ENCODE measurements at regions not wholly inside any gene's neighbourhood (a gene's known extent, or its start where the extent isn't known, plus 50 kb on each side); places are given as distances from the start of the nearest gene placed in this dataset.

DNA sequence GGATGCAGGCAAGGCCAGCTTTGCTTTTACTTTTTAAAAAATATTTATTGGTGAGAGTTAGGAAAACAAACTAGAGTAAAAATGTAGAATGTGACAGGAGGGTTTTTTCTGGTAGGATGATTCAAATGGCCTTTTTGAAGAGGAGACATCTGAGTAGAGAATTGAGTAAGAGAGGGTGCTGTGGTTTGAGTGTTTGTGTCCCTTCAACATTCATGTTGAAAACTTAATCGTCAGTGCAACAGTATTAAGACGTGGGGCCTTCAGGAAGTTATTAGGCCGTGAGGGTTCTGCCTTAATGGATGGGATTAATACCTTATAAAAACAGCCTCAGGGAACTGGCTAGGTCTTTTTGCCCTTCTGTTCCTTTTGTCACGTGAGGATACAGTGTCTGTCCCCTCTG, 288.8 kb upstream of the C11orf87 start:
- no peak for FAIRE-seq
- no peak overlapping the region for H2BK20ac ChIP-seq (ENCODE audit: low read length)

More for the DNA sequence above, 288.8 kb upstream of the C11orf87 start:
- Histone ChIP-seq H3K79me1 (ENCODE audit: low read depth, low read length) (no peaks in the 10 kb centered on the region), H3K4me1 (replicated peaks in 1 of 4; ENCODE audit: control insufficient read depth in 3 of 4, insufficient read depth in 4 of 4, low read length in 3 of 4) (peaks cover 0 to 13% (median 1%) of the 10 kb centered on the region in 4 experiments; a peak in 2 of 7 replicates), H4K5ac (ENCODE audit: insufficient read length, low read depth, low read length) (no peak overlapping the region), H3K27me3 (replicated peaks in 1 of 4; ENCODE audit: control insufficient read depth in 3 of 4, extremely low read depth in 1 of 4, insufficient read depth in 3 of 4, low read length in 3 of 4) (no peaks in the 10 kb centered on the region; a peak in 1 of 7 replicates), H3K79me2 (ENCODE audit: control insufficient read depth in 1 of 2, insufficient read depth in 2 of 2, low read length in 2 of 2) (no peaks in the 10 kb centered on the region), H3K9ac (replicated peaks in 1 of 4; ENCODE audit: extremely low read depth in 1 of 4, low read depth in 3 of 4, low read length in 3 of 4) (no peak overlapping the region), H3K14ac (ENCODE audit: insufficient read length) (no peak overlapping the region), H4K8ac (ENCODE audit: extremely low read depth, insufficient read depth, low read length) (no peak overlapping the region), H3K56ac (replicated peaks; ENCODE audit: insufficient read length, low read depth, low read length) (no peak overlapping the region), H3K18ac (ENCODE audit: extremely low read depth, low read length) (no peak overlapping the region), H3K23me2 (ENCODE audit: low read depth, low read length) (peaks cover 2% of the 10 kb centered on the region; the same call in 1 of the 2 replicates), H3K23ac (ENCODE audit: insufficient read length) (no peak overlapping the region), H2AK5ac (ENCODE audit: low read depth, low read length) (no peak overlapping the region), H2BK15ac (ENCODE audit: low read length) (no peak overlapping the region), H3K4me3 (ENCODE audit: extremely low read depth in 1 of 4, insufficient read depth in 2 of 4, low read depth in 3 of 4, low read length in 4 of 4) (no peak overlapping the region), H3K4me2 (ENCODE audit: insufficient read depth in 1 of 2, low read depth in 2 of 2, low read length in 2 of 2) (no peak overlapping the region), H3K9me3 (ENCODE audit: insufficient read depth in 2 of 2, low read depth in 1 of 2, low read length in 1 of 2) (no peaks in the 10 kb centered on the region), H2BK5ac (ENCODE audit: low read depth, low read length) (no peak overlapping the region), H3K36me3 (ENCODE audit: control insufficient read depth in 2 of 4, insufficient read depth in 4 of 4, low read length in 3 of 4) (no peaks in the 10 kb centered on the region), H4K91ac (replicated peaks; ENCODE audit: insufficient read length, low read length) (no peak overlapping the region), H3K4ac (replicated peaks; ENCODE audit: insufficient read length, low read depth, low read length) (no peak overlapping the region), H4K20me1 (replicated peaks in 1 of 2; ENCODE audit: control insufficient read depth in 1 of 2, insufficient read depth in 2 of 2, low read length in 2 of 2) (no peaks in the 10 kb centered on the region), H3K27ac (ENCODE audit: low read depth, low read length) (no peak overlapping the region), H2BK12ac (ENCODE audit: low read depth, low read length) (no peak overlapping the region), H2BK120ac (replicated peaks; ENCODE audit: low read depth, low read length) (no peak overlapping the region), H2AFZ (ENCODE audit: low read length) (no peak overlapping the region)
- CTCF ChIA-PET (ENCODE audit: partially characterized antibody) = no interaction called here
- no peak for DNase-seq (ENCODE audit: low read depth in 1 of 2, low spot score in 2 of 2)
- POLR2A ChIA-PET (ENCODE audit: partially characterized antibody) = no interaction called here
- TF ChIP-seq RBBP5 (IDR thresholded peaks at IDR 0.05; ENCODE audit: borderline replicate concordance, low read depth, low read length) (no peak), POLR2A (IDR thresholded peaks at IDR 0.05; ENCODE audit: control extremely low read depth in 1 of 2, low read depth in 2 of 2, low read length in 2 of 2) (no peak), KDM1A (IDR thresholded peaks at IDR 0.05; ENCODE audit: borderline replicate concordance, low read length) (no peak), EGR1 (IDR thresholded peaks at IDR 0.05; ENCODE audit: borderline replicate concordance, low read depth, low read length) (no peak), SRF (IDR thresholded peaks at IDR 0.05; ENCODE audit: low read depth, low read length) (no peak), SP4 (IDR thresholded peaks at IDR 0.05; ENCODE audit: low read length) (no peak), CBX5 (IDR thresholded peaks at IDR 0.05; ENCODE audit: low read depth, low read length) (no peak), FOSL1 (IDR thresholded peaks at IDR 0.05; ENCODE audit: insufficient read depth, low read depth, low read length) (no peak), NRF1 (IDR thresholded peaks at IDR 0.05; ENCODE audit: low read depth, low read length) (no peak), HDAC6 (IDR thresholded peaks at IDR 0.05; ENCODE audit: low read depth, low read length) (no peak), CHD2 (IDR thresholded peaks at IDR 0.05; ENCODE audit: low read length) (no peak), JUN (IDR thresholded peaks at IDR 0.05; ENCODE audit: low read depth, low read length) (no peak), BCL11A (IDR thresholded peaks at IDR 0.05; ENCODE audit: low read depth in 2 of 2, low read length in 2 of 2) (no peak), RXRA (IDR thresholded peaks at IDR 0.05; ENCODE audit: insufficient read depth, low read depth, low read length) (no peak), HDAC2 (IDR thresholded peaks at IDR 0.05; ENCODE audit: borderline replicate concordance in 1 of 2, low read depth in 2 of 2, low read length in 2 of 2) (no peak)
- WGBS, 2 experiments (ENCODE audit: extremely low coverage in 1 of 2, insufficient coverage in 1 of 2, insufficient read length in 1 of 2, insufficient replicate concordance in 2 of 2, low coverage in 1 of 2, low lambda C conversion rate in 2 of 2, missing lambda C conversion rate in 1 of 2) = 76% methylated on average over 4 of the region's 4 CpGs; no CpG with 5 or more reads in 1 of the 2 experiments
